ENCODE measurements at regions not wholly inside any gene's neighbourhood (a gene's known extent, or its start where the extent isn't known, plus 50 kb on each side); places are given as distances from the start of the nearest gene placed in this dataset.

DNA sequence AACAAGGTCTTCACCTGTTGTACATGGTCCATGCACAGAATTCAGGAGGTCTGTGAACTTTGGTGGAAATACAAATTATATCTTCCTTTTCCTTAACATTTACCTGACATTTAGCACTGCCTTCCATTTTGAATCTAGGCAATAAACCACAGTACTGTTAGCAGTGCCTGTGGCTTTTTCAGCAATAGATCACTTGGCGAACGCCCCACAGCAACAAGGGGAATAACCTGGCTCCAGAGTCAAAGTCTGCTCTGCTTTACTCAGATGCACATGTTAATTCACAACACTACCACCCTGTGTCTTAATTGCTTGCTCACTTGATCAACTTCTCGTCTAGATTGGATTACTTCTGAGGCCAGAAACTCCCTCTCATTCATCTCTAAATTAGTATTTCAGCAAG lies 414.6 kb upstream of the PROK2 start:
- TF ChIP-seq RAD21 (IDR thresholded peaks at IDR 0.05; ENCODE audit: low read length) (no peak), POLR2A (IDR thresholded peaks at IDR 0.05; ENCODE audit: low read depth, low read length) (no peak)
- TF ChIP-seq, protein P1, sequence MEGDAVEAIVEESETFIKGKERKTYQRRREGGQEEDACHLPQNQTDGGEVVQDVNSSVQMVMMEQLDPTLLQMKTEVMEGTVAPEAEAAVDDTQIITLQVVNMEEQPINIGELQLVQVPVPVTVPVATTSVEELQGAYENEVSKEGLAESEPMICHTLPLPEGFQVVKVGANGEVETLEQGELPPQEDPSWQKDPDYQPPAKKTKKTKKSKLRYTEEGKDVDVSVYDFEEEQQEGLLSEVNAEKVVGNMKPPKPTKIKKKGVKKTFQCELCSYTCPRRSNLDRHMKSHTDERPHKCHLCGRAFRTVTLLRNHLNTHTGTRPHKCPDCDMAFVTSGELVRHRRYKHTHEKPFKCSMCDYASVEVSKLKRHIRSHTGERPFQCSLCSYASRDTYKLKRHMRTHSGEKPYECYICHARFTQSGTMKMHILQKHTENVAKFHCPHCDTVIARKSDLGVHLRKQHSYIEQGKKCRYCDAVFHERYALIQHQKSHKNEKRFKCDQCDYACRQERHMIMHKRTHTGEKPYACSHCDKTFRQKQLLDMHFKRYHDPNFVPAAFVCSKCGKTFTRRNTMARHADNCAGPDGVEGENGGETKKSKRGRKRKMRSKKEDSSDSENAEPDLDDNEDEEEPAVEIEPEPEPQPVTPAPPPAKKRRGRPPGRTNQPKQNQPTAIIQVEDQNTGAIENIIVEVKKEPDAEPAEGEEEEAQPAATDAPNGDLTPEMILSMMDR (conservative IDR thresholded peaks at IDR 0.05; ENCODE audit: low read depth, low read length), result no peak

All from IMR-90 (cell line).